Stomach (tissue), 8 donors: ENCODE measurements at regions not wholly inside any gene's neighbourhood (a gene's known extent, or its start where the extent isn't known, plus 50 kb on each side); places are given as distances from the start of the nearest gene placed in this dataset.

Experiments
- DNase-seq, 2 donors: peaks; one replicate each; pipeline versions ENCODE4 v3.0.0 to v3.0.0-alpha.2; 2013 to 2019
- H3K27ac ChIP-seq, 5 donors: fragments of 200-600 bp in 4 of 5; sonication (generic) in 4 of 5; one replicate each; pipeline ENCODE4 v1.5.1; 2013 to 2019; ENCODE audit warnings: mild to moderate bottlenecking in 1 of 5, moderate library complexity in 1 of 5
- H3K27me3 ChIP-seq, 3 donors: fragments of 200-600 bp; sonication (generic); one replicate each; pipeline ENCODE4 v1.5.1; 2017 to 2019; ENCODE audit warnings: mixed run types in 1 of 3
- H3K36me3 ChIP-seq, 4 donors: fragments of 200-600 bp; sonication (generic); 1 replicate in 3 of 4; 2 replicates in 1 of 4; pipeline ENCODE4 v1.5.1; 2016 to 2019
- H3K4me1 ChIP-seq, 4 donors: fragments of 200-600 bp; sonication (generic); one replicate each; pipeline ENCODE4 v1.5.1; 2016 to 2019
- H3K4me3 ChIP-seq, 4 donors: fragments of 200-600 bp; sonication (generic) in 3 of 4; one replicate each; pipeline ENCODE4 v1.5.1; 2016 to 2019; ENCODE audit warnings: mild to moderate bottlenecking in 1 of 4
- H3K9me3 ChIP-seq, 4 donors: fragments of 200-600 bp; sonication (generic); one replicate each; pipeline ENCODE4 v1.5.1; 2016 to 2019
- EP300 ChIP-seq: sonication (generic); formaldehyde crosslinking; IDR thresholded peaks from one replicate; pipeline ENCODE4 v1.6.1; 2017; ENCODE audit warnings: antibody characterized with exemption
- POLR2A ChIP-seq, 4 donors: fragments of 450-650 bp; IDR thresholded peaks; one replicate each; pipeline ENCODE4 v1.6.1; 2016; ENCODE audit warnings: antibody characterized with exemption in 4 of 4, control low read depth in 2 of 4, mild to moderate bottlenecking in 1 of 4, moderate library complexity in 1 of 4
- POLR2AphosphoS5 ChIP-seq, 3 donors: sonication (generic); formaldehyde crosslinking; IDR thresholded peaks; one replicate each; pipeline ENCODE4 v1.6.1; 2016; ENCODE audit warnings: antibody characterized with exemption in 3 of 3
- WGBS, 5 donors: extraction: QIAGEN DNeasy Blood & Tissue Kit in 3 of 5; methylation state at CpG; one replicate each; pipeline versions ENCODE4 v1.1.5 to v1.1.7; 2013 to 2018; 5-methylcytosine and 5-hydroxymethylcytosine counted together
- intact Hi-C: fragments of 100-400 bp; cut with DNase I; formaldehyde crosslinking; loops from one replicate; pipeline ENCODE4 v1.15.1; 2023; ENCODE audit warnings: low total_unique reads
- TF ChIP-seq, protein P1 (sequence below), 7 experiments: fragments of 450-650 bp in 4 of 7; fragments of 200-600 bp in 3 of 7; sonication (generic) in 3 of 7; IDR thresholded peaks; one replicate each; pipeline ENCODE4 v1.5.1; 2016 to 2019; ENCODE audit warnings: antibody characterized with exemption in 7 of 7, control low read depth in 2 of 7, mild to moderate bottlenecking in 1 of 7
- donor health status: healthy with polysubstance abuse.
- donor health status: Bipolar disorder and iron deficiency.
- donor health status: healthy.

DNA sequence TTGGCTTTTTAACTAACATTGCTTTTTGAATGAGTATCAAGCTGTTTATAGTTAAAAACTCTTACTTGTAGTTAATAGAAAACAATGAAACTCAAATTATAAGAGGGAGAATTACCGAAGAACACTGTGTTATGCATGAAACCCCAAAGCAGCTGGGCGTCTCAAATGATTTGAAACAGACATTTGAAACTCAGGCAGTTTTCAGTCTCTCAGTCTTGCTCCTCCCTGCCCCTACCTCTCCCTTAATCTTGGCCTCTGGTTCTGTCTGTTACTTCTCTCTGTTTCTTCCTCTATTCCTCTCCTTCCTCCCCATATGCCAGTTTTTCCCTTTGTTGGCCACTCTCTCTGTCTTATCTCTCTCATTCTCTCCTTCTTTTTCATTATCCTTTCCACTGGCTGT lies 118.3 kb upstream of the SYNPR start:
- intact Hi-C loops, result no loop called here
- no peak for DNase-seq
- no peak overlapping the region for H3K4me3 ChIP-seq
- H3K27ac ChIP-seq, result no peak overlapping the region
- no peaks in the 10 kb centered on the region for H3K4me1 ChIP-seq
- WGBS, 5 donors, result 68 to 87% (median 70%) methylated on average over 2 of the region's 2 CpGs
- no peaks in the 10 kb centered on the region for H3K36me3 ChIP-seq
- no peaks in the 10 kb centered on the region for H3K27me3 ChIP-seq
- H3K9me3 ChIP-seq, result peaks cover 0 to 7% (median 0%) of the 10 kb centered on the region in 4 donors
- TF ChIP-seq EP300, result no peak
- TF ChIP-seq, protein P1, sequence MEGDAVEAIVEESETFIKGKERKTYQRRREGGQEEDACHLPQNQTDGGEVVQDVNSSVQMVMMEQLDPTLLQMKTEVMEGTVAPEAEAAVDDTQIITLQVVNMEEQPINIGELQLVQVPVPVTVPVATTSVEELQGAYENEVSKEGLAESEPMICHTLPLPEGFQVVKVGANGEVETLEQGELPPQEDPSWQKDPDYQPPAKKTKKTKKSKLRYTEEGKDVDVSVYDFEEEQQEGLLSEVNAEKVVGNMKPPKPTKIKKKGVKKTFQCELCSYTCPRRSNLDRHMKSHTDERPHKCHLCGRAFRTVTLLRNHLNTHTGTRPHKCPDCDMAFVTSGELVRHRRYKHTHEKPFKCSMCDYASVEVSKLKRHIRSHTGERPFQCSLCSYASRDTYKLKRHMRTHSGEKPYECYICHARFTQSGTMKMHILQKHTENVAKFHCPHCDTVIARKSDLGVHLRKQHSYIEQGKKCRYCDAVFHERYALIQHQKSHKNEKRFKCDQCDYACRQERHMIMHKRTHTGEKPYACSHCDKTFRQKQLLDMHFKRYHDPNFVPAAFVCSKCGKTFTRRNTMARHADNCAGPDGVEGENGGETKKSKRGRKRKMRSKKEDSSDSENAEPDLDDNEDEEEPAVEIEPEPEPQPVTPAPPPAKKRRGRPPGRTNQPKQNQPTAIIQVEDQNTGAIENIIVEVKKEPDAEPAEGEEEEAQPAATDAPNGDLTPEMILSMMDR (IDR thresholded peaks at IDR 0.05), result no peak
- no peak for TF ChIP-seq POLR2A (IDR thresholded peaks at IDR 0.05)
- no peak for TF ChIP-seq POLR2AphosphoS5 (IDR thresholded peaks at IDR 0.05)

DNA sequence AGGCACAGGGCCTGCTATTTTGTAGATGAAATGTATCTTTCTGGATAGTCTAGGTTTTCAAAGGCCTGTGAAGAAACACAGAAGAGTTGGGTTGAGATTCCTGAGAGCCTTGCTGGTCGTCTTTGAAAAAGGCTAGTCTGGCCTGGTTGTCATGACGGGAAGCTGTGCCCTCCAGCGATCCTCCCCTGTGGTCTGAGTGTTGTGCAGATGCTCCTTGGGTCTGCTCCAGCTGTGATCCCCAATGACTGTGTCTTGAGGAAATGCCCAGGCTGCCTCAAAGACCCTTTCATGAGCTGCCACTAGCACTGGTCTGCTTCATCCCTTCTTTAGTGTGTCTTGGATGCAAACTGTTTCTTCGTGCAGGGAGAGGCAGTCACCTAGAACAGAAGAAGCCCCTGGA lies 111.0 kb upstream of the SYNPR start:
- TF ChIP-seq POLR2AphosphoS5 (IDR thresholded peaks at IDR 0.05) (no peak), POLR2A (IDR thresholded peaks at IDR 0.05) (no peak), EP300 (no peak)
- TF ChIP-seq, protein P1 (IDR thresholded peaks at IDR 0.05), result no peak
- Histone ChIP-seq H3K27me3 (no peaks in the 10 kb centered on the region), H3K27ac (no peak overlapping the region), H3K9me3 (peaks cover 0 to 3% (median under 1%) of the 10 kb centered on the region in 4 donors), H3K36me3 (no peaks in the 10 kb centered on the region), H3K4me1 (no peaks in the 10 kb centered on the region), H3K4me3 (no peak overlapping the region)
- DNase-seq, result no peak
- intact Hi-C loops, result no loop called here
- 66 to 83% (median 71%) methylated on average over 4 of the region's 4 CpGs for WGBS, 5 donors

DNA sequence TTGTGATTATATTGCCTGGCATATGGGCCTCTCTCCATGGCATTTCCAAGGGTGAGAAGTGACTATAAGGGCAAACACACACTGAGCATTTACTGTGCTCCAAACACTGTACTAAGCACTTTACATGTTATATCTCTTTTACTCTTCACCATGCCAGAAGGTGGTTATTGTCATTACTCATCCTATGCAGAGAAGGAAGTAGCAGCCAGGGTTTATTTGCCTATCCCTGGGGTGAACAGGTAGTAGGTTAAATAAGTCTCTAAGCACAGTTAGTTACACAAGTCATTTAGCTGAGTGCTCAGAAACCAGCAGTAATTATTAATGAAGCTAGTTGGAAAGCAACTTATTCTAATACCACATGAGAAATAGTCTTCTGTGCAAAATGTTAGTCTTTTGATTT lies 109.9 kb upstream of the SYNPR start:
- no peaks in the 10 kb centered on the region for H3K27me3 ChIP-seq
- no peak overlapping the region for H3K4me3 ChIP-seq
- intact Hi-C loops, result no loop called here
- H3K4me1 ChIP-seq, result no peaks in the 10 kb centered on the region
- TF ChIP-seq, protein P1 (IDR thresholded peaks at IDR 0.05), result no peak
- TF ChIP-seq POLR2A (IDR thresholded peaks at IDR 0.05) (no peak), EP300 (no peak), POLR2AphosphoS5 (IDR thresholded peaks at IDR 0.05) (no peak)
- H3K27ac ChIP-seq, result no peak overlapping the region
- no peaks in the 10 kb centered on the region for H3K36me3 ChIP-seq
- DNase-seq, result no peak
- peaks cover 0 to 11% (median 3%) of the 10 kb centered on the region in 4 donors for H3K9me3 ChIP-seq

DNA sequence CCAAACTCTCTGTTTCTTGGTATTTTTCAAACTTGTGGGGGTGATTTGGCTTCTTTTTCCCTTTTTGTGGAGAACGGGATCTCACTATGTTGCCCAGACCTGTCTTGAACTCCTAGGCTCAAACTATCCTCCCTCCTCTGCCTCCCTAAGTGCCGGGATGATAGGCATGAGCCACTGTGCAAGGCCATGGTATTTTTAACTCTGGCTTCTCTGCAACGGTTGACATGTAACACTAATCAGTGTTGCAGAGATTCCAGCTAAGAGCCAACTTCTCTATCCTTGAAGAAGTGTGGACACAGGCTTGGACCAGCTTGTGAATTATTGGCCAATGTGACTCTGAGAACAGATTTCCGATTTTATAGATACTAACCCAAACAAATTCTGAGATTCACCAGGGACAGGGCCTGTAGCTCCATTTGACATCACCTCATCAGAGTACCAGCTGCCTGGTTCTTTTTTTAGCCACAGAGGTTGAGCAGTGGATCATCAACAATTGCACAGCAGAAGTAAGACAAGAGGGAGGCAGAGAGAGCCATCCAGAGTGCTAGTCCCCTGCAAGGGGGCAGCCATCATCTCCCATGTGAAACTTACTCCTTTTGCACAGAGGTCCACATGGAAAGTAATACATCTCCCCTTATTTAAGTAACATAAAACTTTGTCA lies 98.1 kb upstream of the SYNPR start:
- H3K4me3 ChIP-seq, result no peak overlapping the region
- intact Hi-C loops, result no loop called here
- DNase-seq, result no peak
- H3K27ac ChIP-seq, result no peak overlapping the region
- WGBS, 5 donors, result 57 to 90% (median 66%) methylated on average over 4 of the region's 4 CpGs
- H3K27me3 ChIP-seq, result no peaks in the 10 kb centered on the region
- TF ChIP-seq, protein P1 (IDR thresholded peaks at IDR 0.05), result no peak
- no peak for TF ChIP-seq POLR2AphosphoS5 (IDR thresholded peaks at IDR 0.05)
- no peak for TF ChIP-seq EP300
- TF ChIP-seq POLR2A (IDR thresholded peaks at IDR 0.05), result no peak
- H3K36me3 ChIP-seq, result no peaks in the 10 kb centered on the region
- no peaks in the 10 kb centered on the region for H3K9me3 ChIP-seq
- no peaks in the 10 kb centered on the region for H3K4me1 ChIP-seq
